GM12865 (cell line): ENCODE measurements at regions not wholly inside any gene's neighbourhood (a gene's known extent, or its start where the extent isn't known, plus 50 kb on each side); places are given as distances from the start of the nearest gene placed in this dataset.
"Not testable (repeated sequence)": the region's sequence is repeated elsewhere in the genome, so short reads cannot be mapped to it uniquely, and the experiment has no call there.

Experiments used
- DNase-seq: peaks from one replicate; pipeline ENCODE4 v3.0.0; 2010; ENCODE audit warnings: low read depth
- H3K4me3 ChIP-seq: 2 replicates; pipeline ENCODE4 v1.5.1; 2011; ENCODE audit warnings: mild to moderate bottlenecking, low read depth, low read length, control low read depth
- CTCF ChIP-seq: IDR thresholded peaks from 2 replicates; pipeline ENCODE4 v1.5.1; 2011; ENCODE audit warnings: low read length, control low read depth, low read depth, inconsistent platforms; ENCODE audit not compliant: insufficient read depth; ENCODE audit errors: missing control alignments

- no peak for DNase-seq
Measured at GRCh38 chr2:237207646-237208045, 122.0 kb downstream of the COPS8 start.

GRCh38 chr2:237208373-237209260 is 122.9 kb downstream of the COPS8 start:
- no peak overlapping the region for H3K4me3 ChIP-seq
- no peak for DNase-seq
- no peak for TF ChIP-seq CTCF

More at GRCh38 chr2:237207646-237208045, 122.0 kb downstream of the COPS8 start:
- TF ChIP-seq CTCF = no peak
- no peak overlapping the region for H3K4me3 ChIP-seq

GRCh38 chr2:237209885-237210284 is 124.2 kb downstream of the COPS8 start:
- no peak for DNase-seq

GRCh38 chr2:237210297-237210696 is 124.6 kb downstream of the COPS8 start:
- no peak for TF ChIP-seq CTCF
- no peak overlapping the region for H3K4me3 ChIP-seq
- DNase-seq = no peak

More at GRCh38 chr2:237209885-237210284, 124.2 kb downstream of the COPS8 start:
- H3K4me3 ChIP-seq = no peak overlapping the region
- no peak for TF ChIP-seq CTCF

GRCh38 chr2:237210763-237211162 is 125.1 kb downstream of the COPS8 start:
- DNase-seq = no peak
- H3K4me3 ChIP-seq = no peak overlapping the region
- TF ChIP-seq CTCF = no peak

- not testable (repeated sequence) for H3K4me3 ChIP-seq, DNase-seq
Measured at GRCh38 chr2:237212356-237213279, 126.9 kb downstream of the COPS8 start.
